Esophagus muscularis mucosa (tissue), 4 donors: ENCODE measurements at regions not wholly inside any gene's neighbourhood (a gene's known extent, or its start where the extent isn't known, plus 50 kb on each side); places are given as distances from the start of the nearest gene placed in this dataset.

Source experiments
- DNase-seq: peaks from one replicate; pipeline ENCODE4 v3.0.0-alpha.2; 2017; ENCODE audit errors: extremely low spot score
- H3K27ac ChIP-seq, 4 donors: fragments of 200-600 bp; sonication (generic); replicated peaks in 1 of 4; 1 replicate in 3 of 4; 2 replicates in 1 of 4; pipeline ENCODE4 v1.5.1; 2016 to 2019; ENCODE audit warnings: mild to moderate bottlenecking in 1 of 4
- H3K27me3 ChIP-seq, 4 donors: fragments of 200-600 bp; sonication (generic); one replicate each; pipeline versions ENCODE4 v1.5.1 to v1.6.0; 2016 to 2019
- H3K36me3 ChIP-seq, 4 donors: fragments of 200-600 bp; sonication (generic); one replicate each; pipeline ENCODE4 v1.5.1; 2016 to 2019
- H3K4me1 ChIP-seq, 4 donors: fragments of 200-600 bp; sonication (generic); one replicate each; pipeline ENCODE4 v1.5.1; 2016 to 2019
- H3K4me3 ChIP-seq, 4 donors: fragments of 200-600 bp; sonication (generic); 1 replicate in 2 of 4; 2 replicates in 2 of 4; pipeline ENCODE4 v1.5.1; 2016 to 2019; ENCODE audit warnings: mild to moderate bottlenecking in 4 of 4, moderate library complexity in 1 of 4
- H3K9me3 ChIP-seq, 4 donors: fragments of 200-600 bp; sonication (generic); 1 replicate in 3 of 4; 2 replicates in 1 of 4; pipeline ENCODE4 v1.5.1; 2016 to 2019
- CTCF ChIP-seq, 3 experiments: fragments of 200-600 bp in 2 of 3; fragments of 450-650 bp in 1 of 3; sonication (generic) in 2 of 3; IDR thresholded peaks; one replicate each; pipeline ENCODE4 v1.5.1; 2017 to 2019; ENCODE audit warnings: antibody characterized with exemption in 3 of 3, mild to moderate bottlenecking in 2 of 3, moderate library complexity in 1 of 3
- EP300 ChIP-seq: sonication (generic); formaldehyde crosslinking; IDR thresholded peaks from one replicate; pipeline ENCODE4 v1.6.1; 2017; ENCODE audit warnings: antibody characterized with exemption
- POLR2A ChIP-seq: fragments of 450-650 bp; IDR thresholded peaks from one replicate; pipeline ENCODE4 v1.6.1; 2017; ENCODE audit warnings: antibody characterized with exemption, moderate library complexity, mild to moderate bottlenecking, low read depth
- POLR2AphosphoS5 ChIP-seq, 2 donors: sonication (generic); formaldehyde crosslinking; IDR thresholded peaks; one replicate each; pipeline ENCODE4 v1.6.1; 2017; ENCODE audit warnings: antibody characterized with exemption in 2 of 2
- WGBS: methylation state at CpG from one replicate; pipeline ENCODE4 v1.1.5; 2018; 5-methylcytosine and 5-hydroxymethylcytosine counted together
- intact Hi-C: fragments of 100-400 bp; cut with DNase I; formaldehyde crosslinking; loops from one replicate; pipeline ENCODE4 v1.15.1; 2023

- no peak overlapping the region for H3K4me3 ChIP-seq
- 90% methylated on average over 3 of the region's 3 CpGs for WGBS
- H3K27me3 ChIP-seq, result no peaks in the 10 kb centered on the region
- peaks cover 0 to 4% (median 1%) of the 10 kb centered on the region in 4 donors for H3K9me3 ChIP-seq
- no peak overlapping the region for H3K27ac ChIP-seq
- H3K4me1 ChIP-seq, result no peaks in the 10 kb centered on the region
- intact Hi-C loops, result no loop called here
- no peak for DNase-seq
- H3K36me3 ChIP-seq, result no peaks in the 10 kb centered on the region
- TF ChIP-seq CTCF (IDR thresholded peaks at IDR 0.05) (no peak), POLR2A (no peak), EP300 (no peak), POLR2AphosphoS5 (IDR thresholded peaks at IDR 0.05) (no peak)
These were observed 133.4 kb downstream of the NDUFA10 start for GRCh38 chr2:239891698-239892097.

- WGBS, result 93% methylated on average over 9 of the region's 9 CpGs
- H3K4me1 ChIP-seq, result no peaks in the 10 kb centered on the region
- no peak overlapping the region for H3K27ac ChIP-seq
- no peak overlapping the region for H3K4me3 ChIP-seq
- no peak for TF ChIP-seq CTCF (IDR thresholded peaks at IDR 0.05)
- no peak for DNase-seq
- no peaks in the 10 kb centered on the region for H3K36me3 ChIP-seq
- H3K27me3 ChIP-seq, result no peaks in the 10 kb centered on the region
- intact Hi-C loops, result no loop called here
- H3K9me3 ChIP-seq, result peaks cover 3 to 13% (median 5%) of the 10 kb centered on the region in 4 donors
These were observed 134.9 kb downstream of the NDUFA10 start for GRCh38 chr2:239890206-239890746.

GRCh38 chr2:239889641-239890121 lies 135.5 kb downstream of the NDUFA10 start:
- 76% methylated on average over 9 of the region's 9 CpGs for WGBS
- no peaks in the 10 kb centered on the region for H3K27me3 ChIP-seq
- no peak overlapping the region for H3K27ac ChIP-seq
- no peak overlapping the region for H3K4me3 ChIP-seq
- peaks cover 3 to 19% (median 11%) of the 10 kb centered on the region in 4 donors for H3K9me3 ChIP-seq
- no peaks in the 10 kb centered on the region for H3K36me3 ChIP-seq
- no peak for TF ChIP-seq EP300
- no peak for TF ChIP-seq CTCF (IDR thresholded peaks at IDR 0.05)
- TF ChIP-seq POLR2AphosphoS5 (IDR thresholded peaks at IDR 0.05), result no peak
- no peak for TF ChIP-seq POLR2A
- DNase-seq, result no peak
- no peaks in the 10 kb centered on the region for H3K4me1 ChIP-seq
- intact Hi-C loops, result loop anchor here (10.0 kb wide), 1 partner anchor 485 kb away; the partner anchor contains the start of gene HDAC4

- intact Hi-C loops, result loop anchor here (10.0 kb wide), 1 partner anchor 483 kb away; the partner anchor contains the start of gene HDAC4
- no peak for TF ChIP-seq POLR2A
- TF ChIP-seq CTCF (IDR thresholded peaks at IDR 0.05), result no peak
- TF ChIP-seq EP300, result no peak
- TF ChIP-seq POLR2AphosphoS5 (IDR thresholded peaks at IDR 0.05), result no peak
These were observed 137.5 kb downstream of the NDUFA10 start for GRCh38 chr2:239887604-239888003.

GRCh38 chr2:239886781-239887180 lies 138.4 kb downstream of the NDUFA10 start:
- no peak overlapping the region for H3K4me3 ChIP-seq
- intact Hi-C loops, result loop anchor here (10.0 kb wide), 1 partner anchor 482 kb away; the partner anchor contains the start of gene HDAC4
- H3K27me3 ChIP-seq, result no peaks in the 10 kb centered on the region
- H3K4me1 ChIP-seq, result peaks cover 2 to 10% (median 7%) of the 10 kb centered on the region in 4 donors
- no peak for TF ChIP-seq POLR2AphosphoS5 (IDR thresholded peaks at IDR 0.05)
- no peak for TF ChIP-seq CTCF (IDR thresholded peaks at IDR 0.05)
- no peak for TF ChIP-seq POLR2A
- TF ChIP-seq EP300, result no peak
- no peak for DNase-seq
- H3K36me3 ChIP-seq, result no peaks in the 10 kb centered on the region
- peaks cover 3 to 32% (median 18%) of the 10 kb centered on the region in 4 donors for H3K9me3 ChIP-seq
- no peak overlapping the region for H3K27ac ChIP-seq

More at GRCh38 chr2:239887604-239888003, 137.5 kb downstream of the NDUFA10 start:
- no peaks in the 10 kb centered on the region for H3K27me3 ChIP-seq
- H3K36me3 ChIP-seq, result no peaks in the 10 kb centered on the region
- peaks cover 0 to 1% (median under 1%) of the 10 kb centered on the region in 4 donors for H3K4me1 ChIP-seq
- no peak overlapping the region for H3K27ac ChIP-seq
- WGBS, result 82% methylated on average over 2 of the region's 2 CpGs
- H3K4me3 ChIP-seq, result no peak overlapping the region
- DNase-seq, result no peak
- H3K9me3 ChIP-seq, result peaks cover 3 to 32% (median 18%) of the 10 kb centered on the region in 4 donors
